WERI-Rb-1 (cell line): ENCODE measurements at regions not wholly inside any gene's neighbourhood (a gene's known extent, or its start where the extent isn't known, plus 50 kb on each side); places are given as distances from the start of the nearest gene placed in this dataset.

ENCODE experiments used
- DNase-seq: peaks from one replicate; pipeline ENCODE4 v3.0.0-alpha.2; 2020
- H3K27ac ChIP-seq: fragments of 250-450 bp; sonication (Bioruptor Pico); 2 replicates; pipeline ENCODE4 v1.5.1; 2020; ENCODE audit warnings: mild to moderate bottlenecking, moderate library complexity
- H3K27me3 ChIP-seq: fragments of 250-450 bp; sonication (Bioruptor Pico); 2 replicates; pipeline ENCODE4 v1.5.1; 2021; ENCODE audit warnings: mild to moderate bottlenecking, low read depth, moderate library complexity; ENCODE audit not compliant: insufficient read depth, severe bottlenecking
- H3K36me3 ChIP-seq: fragments of 250-450 bp; sonication (Bioruptor Pico); 2 replicates; pipeline ENCODE4 v1.5.1; 2020; ENCODE audit warnings: mild to moderate bottlenecking, moderate library complexity
- H3K4me3 ChIP-seq: 2 replicates; pipeline ENCODE4 v1.5.1; 2011; ENCODE audit warnings: low read depth, mild to moderate bottlenecking, control low read depth, low read length
- H3K9me3 ChIP-seq: fragments of 250-450 bp; sonication (Bioruptor Pico); 2 replicates; pipeline ENCODE4 v1.5.1; 2021; ENCODE audit warnings: mild to moderate bottlenecking, moderate library complexity; ENCODE audit not compliant: severe bottlenecking
- TF ChIP-seq, protein P1 (sequence below): IDR thresholded peaks from 2 replicates; pipeline ENCODE4 v1.5.1; 2011; ENCODE audit warnings: low read depth, mild to moderate bottlenecking, control low read depth, inconsistent platforms, low read length

DNA sequence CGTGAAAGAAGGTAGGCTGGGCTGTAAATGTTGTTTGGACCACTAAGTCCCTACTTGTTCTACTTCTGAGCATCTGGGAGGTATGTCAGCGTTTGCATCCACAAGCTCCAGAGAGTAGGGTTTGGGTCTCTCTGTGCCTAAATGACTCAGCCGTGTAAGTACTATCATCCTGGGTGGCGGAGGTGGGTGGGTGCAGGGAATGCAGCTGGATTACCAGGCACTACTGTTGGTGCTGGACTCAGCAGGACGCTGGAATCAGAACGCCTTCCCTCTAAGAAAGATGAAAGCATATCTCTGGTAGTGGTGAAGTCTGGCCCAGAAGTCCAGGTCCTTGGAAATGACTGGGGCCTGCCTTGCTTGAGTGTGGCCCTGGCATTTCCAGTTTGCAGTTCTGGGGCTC, 289.7 kb downstream of the PCNX1 start:
- no peak overlapping the region for H3K4me3 ChIP-seq
- H3K36me3 ChIP-seq, result no peaks in the 10 kb centered on the region
- H3K9me3 ChIP-seq, result peaks cover 2% of the 10 kb centered on the region
- DNase-seq, result no peak
- TF ChIP-seq, protein P1, sequence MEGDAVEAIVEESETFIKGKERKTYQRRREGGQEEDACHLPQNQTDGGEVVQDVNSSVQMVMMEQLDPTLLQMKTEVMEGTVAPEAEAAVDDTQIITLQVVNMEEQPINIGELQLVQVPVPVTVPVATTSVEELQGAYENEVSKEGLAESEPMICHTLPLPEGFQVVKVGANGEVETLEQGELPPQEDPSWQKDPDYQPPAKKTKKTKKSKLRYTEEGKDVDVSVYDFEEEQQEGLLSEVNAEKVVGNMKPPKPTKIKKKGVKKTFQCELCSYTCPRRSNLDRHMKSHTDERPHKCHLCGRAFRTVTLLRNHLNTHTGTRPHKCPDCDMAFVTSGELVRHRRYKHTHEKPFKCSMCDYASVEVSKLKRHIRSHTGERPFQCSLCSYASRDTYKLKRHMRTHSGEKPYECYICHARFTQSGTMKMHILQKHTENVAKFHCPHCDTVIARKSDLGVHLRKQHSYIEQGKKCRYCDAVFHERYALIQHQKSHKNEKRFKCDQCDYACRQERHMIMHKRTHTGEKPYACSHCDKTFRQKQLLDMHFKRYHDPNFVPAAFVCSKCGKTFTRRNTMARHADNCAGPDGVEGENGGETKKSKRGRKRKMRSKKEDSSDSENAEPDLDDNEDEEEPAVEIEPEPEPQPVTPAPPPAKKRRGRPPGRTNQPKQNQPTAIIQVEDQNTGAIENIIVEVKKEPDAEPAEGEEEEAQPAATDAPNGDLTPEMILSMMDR, result no peak
- no peak overlapping the region for H3K27ac ChIP-seq
- no peaks in the 10 kb centered on the region for H3K27me3 ChIP-seq

DNA sequence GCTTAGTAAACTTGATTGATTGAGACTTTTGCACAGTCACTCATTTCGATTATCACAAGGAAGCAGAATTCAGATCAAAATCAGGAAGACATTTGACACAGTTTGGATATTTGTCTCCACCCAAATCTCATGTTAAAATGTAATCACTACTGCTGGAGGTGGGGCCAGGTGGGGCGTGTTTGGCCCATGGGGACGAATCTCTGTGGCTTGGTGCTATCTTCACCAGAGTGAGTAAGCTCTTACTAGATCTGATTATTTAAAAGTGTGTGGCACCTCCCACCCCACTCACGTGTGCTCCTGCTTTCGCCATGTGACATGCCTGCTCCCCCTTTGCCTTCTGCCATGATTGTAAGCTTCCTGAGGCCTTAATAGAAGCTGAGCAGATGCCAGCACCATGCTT, 291.4 kb downstream of the PCNX1 start:
- Histone ChIP-seq H3K4me3 (no peak overlapping the region), H3K36me3 (no peaks in the 10 kb centered on the region), H3K27me3 (no peaks in the 10 kb centered on the region), H3K9me3 (peaks cover 2% of the 10 kb centered on the region), H3K27ac (no peak overlapping the region)
- TF ChIP-seq, protein P1, result no peak
- DNase-seq, result no peak

DNA sequence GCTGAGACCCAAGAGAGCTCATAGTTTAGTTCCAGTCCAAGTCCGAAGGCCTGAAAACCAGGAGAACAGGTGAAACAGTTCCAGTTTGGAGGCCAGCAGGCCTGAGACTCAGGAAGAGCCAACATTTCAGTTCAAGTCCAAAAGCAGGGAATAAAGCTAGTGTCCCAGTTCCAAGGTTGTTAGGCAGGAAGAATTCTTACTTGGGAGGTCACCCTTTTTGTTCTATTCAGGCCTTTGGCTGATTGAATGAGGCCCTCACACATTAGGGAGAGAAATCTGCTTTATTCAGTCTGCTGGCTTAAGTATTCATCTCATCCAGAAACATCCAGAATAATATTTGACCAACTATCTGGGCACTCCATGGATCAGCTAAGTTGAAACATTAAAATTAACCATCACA, 294.6 kb downstream of the PCNX1 start:
- H3K9me3 ChIP-seq, result peaks cover 2% of the 10 kb centered on the region
- TF ChIP-seq, protein P1, result no peak
- no peak overlapping the region for H3K27ac ChIP-seq
- no peaks in the 10 kb centered on the region for H3K27me3 ChIP-seq
- H3K36me3 ChIP-seq, result no peaks in the 10 kb centered on the region
- H3K4me3 ChIP-seq, result no peak overlapping the region
- DNase-seq, result no peak

DNA sequence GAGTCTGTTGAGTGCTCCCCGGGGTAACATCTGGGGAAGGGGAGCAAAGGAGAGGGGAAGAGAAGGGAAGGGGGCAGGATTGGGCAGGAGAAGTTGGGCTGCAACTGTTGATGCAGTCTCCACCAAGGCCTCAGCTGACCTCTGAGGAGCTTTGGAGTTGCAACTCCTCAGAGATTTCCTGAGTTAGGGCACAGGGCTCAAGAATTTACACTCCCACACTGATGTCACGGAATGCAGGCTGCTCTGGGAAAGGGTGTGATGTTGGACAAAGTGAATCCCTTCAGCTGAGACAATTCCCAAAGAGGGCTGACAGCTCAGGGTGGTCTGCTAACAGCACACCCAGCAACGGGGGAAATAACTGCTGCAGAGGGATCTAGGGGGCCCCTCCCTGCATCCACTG, 295.6 kb downstream of the PCNX1 start:
- no peaks in the 10 kb centered on the region for H3K27me3 ChIP-seq
- H3K4me3 ChIP-seq, result no peak overlapping the region
- H3K36me3 ChIP-seq, result no peaks in the 10 kb centered on the region
- DNase-seq, result no peak
- H3K27ac ChIP-seq, result no peak overlapping the region
- TF ChIP-seq, protein P1, result no peak
- H3K9me3 ChIP-seq, result peaks cover 2% of the 10 kb centered on the region

DNA sequence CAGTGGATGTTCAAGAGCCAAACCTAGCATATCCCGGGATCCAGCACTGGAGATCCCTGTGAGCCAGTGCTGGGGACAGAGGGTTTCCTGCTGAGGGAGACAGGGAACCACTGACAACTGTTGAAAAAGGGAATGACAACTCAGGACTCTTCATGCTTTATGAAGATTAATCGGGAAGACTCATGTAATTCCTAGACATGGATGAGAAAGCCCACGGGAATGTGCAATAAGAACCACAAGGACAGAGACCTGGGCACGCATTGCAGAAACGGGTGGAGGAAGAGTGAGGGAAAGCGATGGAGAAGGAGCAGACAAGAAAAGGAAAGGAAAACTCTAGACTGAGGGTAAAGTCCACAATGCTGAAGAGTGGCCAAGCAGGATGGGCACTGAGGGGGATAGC, 296.0 kb downstream of the PCNX1 start:
- H3K27me3 ChIP-seq, result no peaks in the 10 kb centered on the region
- H3K4me3 ChIP-seq, result no peak overlapping the region
- peaks cover 2% of the 10 kb centered on the region for H3K9me3 ChIP-seq
- no peak overlapping the region for H3K27ac ChIP-seq
- no peak for DNase-seq
- TF ChIP-seq, protein P1, result no peak
- H3K36me3 ChIP-seq, result no peaks in the 10 kb centered on the region

DNA sequence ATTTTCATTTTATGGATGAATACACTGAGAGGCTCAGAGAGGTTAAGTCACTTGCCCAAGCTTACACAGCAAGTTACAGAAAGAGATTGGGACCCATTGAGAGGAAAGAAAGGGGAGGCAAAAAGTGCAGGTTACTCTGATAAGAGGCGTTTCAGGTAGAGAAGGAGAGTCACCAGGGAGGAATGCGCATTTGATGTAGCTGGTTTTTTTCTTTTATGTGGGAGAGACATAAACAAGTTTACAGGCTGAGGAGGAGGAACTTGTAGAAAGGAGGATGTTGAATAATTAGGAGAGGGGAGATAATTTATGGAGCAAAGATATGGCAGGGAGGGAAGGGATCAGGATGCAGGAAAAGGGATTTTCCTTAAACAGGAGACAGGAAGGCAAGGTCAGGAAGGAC, 297.0 kb downstream of the PCNX1 start:
- H3K27me3 ChIP-seq, result no peaks in the 10 kb centered on the region
- no peak for DNase-seq
- no peaks in the 10 kb centered on the region for H3K36me3 ChIP-seq
- no peak overlapping the region for H3K4me3 ChIP-seq
- TF ChIP-seq, protein P1, result no peak
- no peaks in the 10 kb centered on the region for H3K9me3 ChIP-seq
- no peak overlapping the region for H3K27ac ChIP-seq
